BJ (cell line): ENCODE measurements at regions not wholly inside any gene's neighbourhood (a gene's known extent, or its start where the extent isn't known, plus 50 kb on each side); places are given as distances from the start of the nearest gene placed in this dataset.

Experiments used
- CTCF ChIA-PET: fragments of 350-600 bp; formaldehyde crosslinking; extraction: SDS; loops from one replicate; lab custom pipeline; 2021; ENCODE audit warnings: antibody characterized with exemption, inconsistent platforms; lab: Yijun Ruan, JAX
- POLR2A ChIA-PET: fragments of 300-600 bp; sonication (Branson Sonifier 250); formaldehyde crosslinking; extraction: SDS; loops from one replicate; lab custom pipeline; 2021; ENCODE audit warnings: antibody characterized with exemption; lab: Charles Lee
- DNase-seq: peaks from one replicate; pipeline ENCODE4 v3.0.0-alpha.2; 2011; ENCODE audit warnings: low read depth
- H3K27me3 ChIP-seq: 2 replicates; pipeline ENCODE4 v1.6.0; 2011; ENCODE audit warnings: low read length; ENCODE audit not compliant: control insufficient read depth, insufficient read depth
- H3K36me3 ChIP-seq: 2 replicates; pipeline ENCODE4 v1.5.1; 2011; ENCODE audit warnings: low read length; ENCODE audit not compliant: control insufficient read depth, insufficient read depth
- H3K4me3 ChIP-seq: 2 replicates; pipeline ENCODE4 v1.5.1; 2011; ENCODE audit warnings: low read depth, mild to moderate bottlenecking, control low read depth, low read length
- CTCF ChIP-seq: IDR thresholded peaks from 2 replicates; pipeline ENCODE4 v1.5.1; 2011; ENCODE audit warnings: low read depth, mild to moderate bottlenecking, control low read depth, inconsistent platforms, low read length, moderate library complexity; ENCODE audit not compliant: insufficient read depth

DNA sequence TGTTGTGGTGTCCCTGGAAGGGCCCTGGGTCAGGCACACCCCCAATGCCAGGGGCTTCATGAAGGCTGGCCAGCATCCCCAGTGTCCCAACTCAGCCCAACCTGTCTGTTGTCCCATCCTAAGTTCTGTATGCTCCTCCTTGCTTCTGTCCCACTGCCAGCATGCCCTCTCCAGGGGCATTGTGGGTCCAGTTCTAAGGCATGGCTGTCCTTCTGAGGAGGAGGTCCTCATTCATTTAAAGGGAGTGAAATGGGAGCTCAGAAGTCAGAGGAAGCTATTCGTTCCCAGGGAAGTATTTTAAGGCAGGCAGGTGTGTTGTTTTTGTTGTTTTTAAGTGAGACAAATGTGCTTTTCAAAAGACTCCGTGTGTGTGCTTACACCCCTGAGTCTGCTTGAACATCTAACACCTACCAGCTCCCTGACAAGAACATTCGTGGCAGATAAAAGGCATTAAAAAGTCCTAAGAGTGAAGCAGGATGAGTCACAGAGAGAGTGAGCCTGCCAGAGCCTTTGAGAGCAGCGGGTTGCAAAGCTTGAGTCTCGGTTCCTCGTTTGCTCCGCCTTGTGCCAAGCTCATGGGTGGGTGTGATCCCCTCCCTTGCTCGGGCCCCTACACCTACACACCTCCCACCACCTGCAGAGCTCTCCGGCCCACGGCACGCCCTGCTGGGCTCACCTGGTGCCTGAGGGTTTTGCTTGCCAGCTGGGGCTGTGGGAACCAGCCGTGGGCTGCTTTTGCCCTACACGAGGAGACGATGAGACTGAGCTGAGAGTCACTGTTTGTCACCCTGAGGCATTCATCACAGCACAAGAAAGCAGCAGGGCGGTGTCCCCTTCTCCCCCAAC, 183.4 kb upstream of the TOPAZ1 start:
- no peaks in the 10 kb centered on the region for H3K36me3 ChIP-seq
- ChIA-PET CTCF (interaction anchor here (1.0 to 1.3 kb wide), 3 partner anchors 19 to 203 kb away, joined by 3 to 5 read pairs (median 4); no protein-coding TSS in a partner anchor), POLR2A (no interaction called here)
- no peaks in the 10 kb centered on the region for H3K27me3 ChIP-seq
- TF ChIP-seq CTCF = no peak
- no peak overlapping the region for H3K4me3 ChIP-seq
- DNase-seq = no peak

DNA sequence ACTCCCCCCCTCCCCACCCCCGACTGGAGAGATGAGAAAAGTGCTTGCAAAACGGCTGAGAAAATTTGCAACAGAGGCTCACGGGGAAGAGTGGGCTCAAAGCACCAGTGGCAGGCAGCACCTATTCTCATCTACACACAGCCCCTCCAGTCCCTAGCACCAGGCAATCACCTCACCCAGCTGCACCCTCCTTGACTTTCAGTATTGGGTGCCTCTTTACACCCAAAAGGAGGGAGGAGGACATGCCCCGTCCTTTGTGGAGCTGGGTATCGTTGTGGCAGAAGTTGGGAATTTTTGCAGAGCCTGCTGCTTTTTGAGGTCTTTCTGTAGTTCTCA, 182.8 kb upstream of the TOPAZ1 start:
- ChIA-PET POLR2A (no interaction called here), CTCF (interaction anchor here (1.1 to 1.3 kb wide), 2 partner anchors 18 to 57 kb away, joined by 3 to 5 read pairs; no protein-coding TSS in a partner anchor)
- TF ChIP-seq CTCF = no peak
- no peak for DNase-seq
- Histone ChIP-seq H3K27me3 (no peaks in the 10 kb centered on the region), H3K36me3 (no peaks in the 10 kb centered on the region), H3K4me3 (no peak overlapping the region)

DNA sequence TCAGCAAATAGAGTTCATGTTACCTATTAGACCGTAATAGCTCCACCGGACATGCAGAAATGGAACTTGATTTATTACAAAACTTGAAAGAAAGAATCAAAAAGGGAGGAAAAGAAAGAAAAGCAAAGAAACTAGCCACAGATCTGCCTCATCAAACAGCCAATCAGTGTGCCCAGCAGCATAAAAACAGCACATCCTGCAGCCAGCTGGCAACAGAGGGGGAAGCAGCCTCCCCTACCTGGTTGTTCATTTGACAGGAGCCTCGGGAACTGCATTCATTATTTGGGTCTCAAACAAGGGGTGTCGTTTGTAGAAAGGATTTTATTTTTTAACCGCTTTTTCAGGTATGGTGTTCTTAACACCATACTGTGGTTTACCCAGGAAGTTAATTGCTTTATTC, 181.5 kb upstream of the TOPAZ1 start:
- CTCF ChIA-PET = no interaction called here
- no peak overlapping the region for H3K4me3 ChIP-seq
- no peak for TF ChIP-seq CTCF
- POLR2A ChIA-PET = no interaction called here
- H3K36me3 ChIP-seq = no peaks in the 10 kb centered on the region
- no peaks in the 10 kb centered on the region for H3K27me3 ChIP-seq
- no peak for DNase-seq

DNA sequence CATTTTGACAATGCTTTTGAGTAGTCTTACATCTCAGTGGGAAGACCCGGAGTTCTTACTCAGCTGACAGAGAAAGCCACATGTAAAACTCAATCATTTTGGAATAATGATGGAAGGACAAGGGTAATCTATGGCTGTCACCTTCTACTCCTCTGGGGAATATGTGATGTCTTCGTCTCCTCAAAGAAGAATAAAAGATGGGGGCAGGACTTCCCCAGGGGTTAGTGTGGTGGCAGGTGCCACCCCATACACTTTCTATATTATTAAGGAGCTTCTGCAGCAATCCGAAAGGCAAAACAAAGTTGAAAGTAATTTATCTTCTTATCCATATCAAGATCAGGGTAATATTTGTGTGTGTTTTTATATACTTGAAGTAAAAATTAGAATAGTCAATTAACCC, 180.4 kb upstream of the TOPAZ1 start:
- Histone ChIP-seq H3K36me3 (no peaks in the 10 kb centered on the region), H3K27me3 (no peaks in the 10 kb centered on the region), H3K4me3 (no peak overlapping the region)
- no peak for DNase-seq
- ChIA-PET CTCF (interaction anchor here (0.7 kb wide), 1 partner anchor 15 kb away, joined by 6 read pairs; no protein-coding TSS in a partner anchor), POLR2A (no interaction called here)
- TF ChIP-seq CTCF = no peak

- CTCF ChIA-PET = interaction anchor here (0.7 kb wide), 2 partner anchors 15 to 188 kb away, joined by 3 to 6 read pairs; no protein-coding TSS in a partner anchor
- DNase-seq = no peak
- Histone ChIP-seq H3K4me3 (no peak overlapping the region), H3K27me3 (no peaks in the 10 kb centered on the region), H3K36me3 (no peaks in the 10 kb centered on the region)
- POLR2A ChIA-PET = no interaction called here
- no peak for TF ChIP-seq CTCF
Observed at GRCh38 chr3:44061961-44062360, 179.7 kb upstream of the TOPAZ1 start.
